HK-2 (cell line): ENCODE measurements at regions not wholly inside any gene's neighbourhood (a gene's known extent, or its start where the extent isn't known, plus 50 kb on each side); places are given as distances from the start of the nearest gene placed in this dataset.

Experiments used
- DNase-seq: peaks from one replicate; pipeline ENCODE4 v3.0.0-alpha.2; 2018; ENCODE audit not compliant: unreplicated experiment

- DNase-seq = no peak
Measured at GRCh38 chr3:36192901-36193300, 187.4 kb upstream of the STAC start.

DNA sequence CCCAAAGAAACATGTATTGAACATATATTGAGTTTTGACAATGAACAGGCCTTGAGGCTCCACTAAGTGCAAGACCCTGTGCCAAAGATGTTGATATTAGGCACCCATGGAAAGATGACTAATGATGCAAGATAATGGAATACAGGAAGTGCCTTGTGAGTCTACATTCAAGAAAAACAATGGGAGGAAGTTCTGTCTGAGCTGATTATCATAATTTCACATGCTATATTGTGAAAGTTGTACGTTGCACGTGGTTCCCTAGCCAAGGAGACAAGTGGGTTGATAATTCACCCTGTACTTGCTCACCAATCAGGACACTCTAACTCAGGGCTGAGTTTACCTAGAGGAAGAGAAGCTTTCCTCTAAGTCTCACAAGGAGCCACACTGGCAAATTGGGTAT lies 186.9 kb upstream of the STAC start:
- no peak for DNase-seq

- no peak for DNase-seq
Measured at GRCh38 chr3:36196058-36196457, 184.2 kb upstream of the STAC start.

DNA sequence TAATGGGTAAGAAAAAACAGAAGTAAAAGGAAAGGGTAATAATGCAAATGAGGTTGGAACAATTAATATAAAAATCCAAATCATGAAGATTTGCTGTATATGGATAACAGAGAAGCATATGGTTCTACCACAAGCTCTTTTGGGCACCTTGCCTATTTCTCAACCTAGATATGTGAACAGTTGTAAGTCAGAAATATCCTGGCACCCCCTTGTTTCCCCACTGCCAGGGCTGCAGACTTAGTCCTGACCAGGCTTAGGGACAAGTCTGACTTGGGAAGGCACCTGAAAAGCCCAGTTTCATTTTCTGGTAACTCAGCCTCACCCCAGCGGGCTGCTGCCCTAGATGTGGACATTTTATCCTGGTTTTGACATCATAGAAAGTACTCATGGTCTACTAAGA lies 183.2 kb upstream of the STAC start:
- DNase-seq = no peak

- DNase-seq = no peak
Measured at GRCh38 chr3:36201546-36201945, 178.8 kb upstream of the STAC start.

DNA sequence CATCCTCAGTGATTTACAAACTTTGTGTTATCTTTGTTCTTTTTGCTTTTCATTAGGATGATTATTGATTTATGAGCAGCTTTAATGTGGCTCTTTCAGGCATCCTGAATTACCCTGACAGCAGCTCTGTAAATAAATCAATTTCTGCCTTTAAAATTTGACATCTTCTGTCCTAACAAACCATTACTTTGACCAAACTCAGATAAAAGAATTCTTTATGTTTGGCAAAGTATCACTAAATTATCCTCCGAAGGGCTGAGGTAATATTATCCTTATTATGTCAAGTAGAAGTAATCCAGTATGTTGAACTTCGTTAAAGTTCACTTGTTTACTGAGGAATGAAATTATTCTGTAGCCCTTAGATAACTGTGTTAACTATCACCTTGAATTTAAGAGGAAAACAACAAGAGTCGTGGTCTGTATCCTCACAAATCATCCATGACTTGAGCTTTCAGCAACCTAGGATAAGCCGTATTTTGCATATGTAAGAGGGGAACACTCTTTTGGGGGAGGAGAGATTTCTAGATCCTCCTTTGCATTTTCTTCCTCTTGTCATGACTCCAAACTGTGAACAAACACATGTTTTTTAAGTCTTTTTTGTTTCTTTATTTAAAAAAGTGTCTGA lies 173.2 kb upstream of the STAC start:
- DNase-seq = no peak

DNA sequence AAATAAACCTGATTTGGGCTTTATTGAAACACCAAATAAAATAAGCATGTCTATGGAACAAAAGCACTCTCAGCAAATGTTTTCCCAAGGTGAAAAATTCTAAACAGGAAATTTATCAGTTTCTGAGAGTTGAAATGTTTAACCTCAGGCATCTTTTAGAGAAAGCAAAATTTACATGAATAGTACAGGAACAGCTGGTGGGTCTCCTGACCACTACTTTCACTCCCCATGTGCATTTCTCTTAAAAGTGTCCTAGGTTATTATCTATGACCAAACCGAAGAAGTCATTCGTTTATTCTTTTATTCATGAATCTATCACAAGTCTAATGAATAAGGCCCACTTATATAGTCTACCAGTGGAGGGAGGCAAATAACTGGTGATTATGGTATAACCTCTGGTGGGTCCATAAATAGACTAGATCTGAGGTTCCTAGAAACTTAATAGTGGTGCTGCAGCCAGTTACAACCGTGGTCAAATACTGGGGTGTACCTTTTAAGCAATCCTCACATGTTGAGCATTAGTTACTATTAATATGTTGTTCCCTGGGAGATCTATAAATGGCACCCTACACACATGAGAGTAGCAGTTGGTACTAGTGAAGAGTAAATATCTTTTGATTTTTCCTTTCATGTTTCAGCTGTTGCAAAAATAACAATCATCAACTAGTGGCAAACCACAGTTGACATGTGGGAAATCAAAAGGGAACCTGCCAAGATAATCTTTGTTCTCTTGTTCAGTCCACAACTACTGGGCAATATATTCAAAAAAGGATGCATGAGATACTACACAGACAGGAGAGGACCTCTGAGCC lies 169.3 kb upstream of the STAC start:
- no peak for DNase-seq

DNA sequence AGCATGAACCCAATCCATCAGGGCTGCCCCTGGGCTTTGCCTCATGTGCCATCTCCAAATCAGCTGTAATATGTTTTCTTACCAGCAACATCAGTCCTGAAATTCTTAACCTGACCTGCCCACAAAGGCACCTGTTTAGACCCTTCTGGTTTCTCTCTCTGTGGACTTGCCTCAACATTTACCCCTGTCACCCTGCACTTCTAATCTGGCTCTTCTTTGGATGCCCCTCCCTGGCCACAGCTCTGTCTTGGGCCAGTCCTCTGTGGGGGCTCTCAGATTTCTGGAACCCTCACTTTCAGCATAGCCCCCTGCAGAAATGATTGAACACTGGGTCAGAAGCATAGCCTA lies 168.7 kb upstream of the STAC start:
- no peak for DNase-seq

GRCh38 chr3:36212251-36212650 lies 168.1 kb upstream of the STAC start:
- no peak for DNase-seq

- DNase-seq = no peak
Measured at GRCh38 chr3:36214460-36214859, 165.8 kb upstream of the STAC start.

DNA sequence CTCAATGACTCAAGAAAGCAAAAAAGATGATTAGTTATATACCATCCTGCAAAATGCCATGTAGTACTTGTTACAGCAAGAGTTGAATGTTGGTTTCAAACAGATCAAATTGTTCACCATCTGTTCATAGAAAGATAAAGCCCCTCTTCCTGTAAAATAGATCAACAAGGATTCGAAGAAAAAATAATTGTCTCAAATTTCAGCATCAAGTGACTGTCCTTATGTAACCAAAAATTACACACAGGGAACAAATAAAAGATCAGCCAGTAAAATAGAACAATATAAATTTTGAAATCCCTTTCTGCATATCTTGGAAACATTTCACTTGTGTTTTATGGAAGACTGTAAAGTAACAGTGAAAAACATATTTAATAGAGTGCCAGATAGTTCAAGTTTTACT lies 165.1 kb upstream of the STAC start:
- DNase-seq = no peak

DNA sequence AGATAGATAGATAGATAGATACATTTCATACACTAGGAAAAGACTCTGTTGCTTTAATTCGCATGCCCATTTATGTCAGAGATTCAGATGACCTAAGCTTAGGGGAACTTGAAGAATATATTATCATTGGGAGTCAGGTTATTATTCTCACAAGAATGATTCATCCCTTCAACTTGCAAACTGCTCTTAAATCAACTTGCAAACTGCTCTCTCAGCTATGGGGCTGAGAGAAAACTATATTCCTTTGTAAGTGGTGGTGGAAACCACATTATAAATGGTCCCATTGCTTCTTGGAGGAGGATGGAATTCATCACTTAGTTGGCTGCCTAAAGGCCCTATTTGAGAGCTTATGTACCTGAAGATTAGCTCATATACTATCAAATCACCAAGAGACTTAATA lies 160.9 kb upstream of the STAC start:
- DNase-seq = no peak

- DNase-seq = no peak
Measured at GRCh38 chr3:36220173-36220572, 160.1 kb upstream of the STAC start.

DNA sequence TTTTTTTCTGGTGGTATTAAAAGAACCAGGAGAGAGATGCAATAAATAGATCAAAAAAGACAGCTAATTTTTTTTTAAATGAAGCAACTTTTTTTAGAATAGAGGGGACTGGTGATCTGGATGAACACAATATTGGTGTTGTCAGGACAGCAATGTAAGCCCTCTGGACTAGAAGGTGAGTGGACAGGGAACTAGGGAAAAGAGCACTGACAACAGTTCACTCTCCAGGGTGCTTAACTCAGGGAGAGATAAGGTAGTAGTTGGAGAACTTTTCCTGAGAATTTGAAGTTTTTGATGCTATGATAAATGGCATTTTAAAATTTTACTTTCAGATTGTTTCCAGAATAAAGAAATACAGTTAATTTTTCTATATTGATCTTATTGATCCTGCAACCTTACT lies 158.3 kb upstream of the STAC start:
- DNase-seq = no peak

DNA sequence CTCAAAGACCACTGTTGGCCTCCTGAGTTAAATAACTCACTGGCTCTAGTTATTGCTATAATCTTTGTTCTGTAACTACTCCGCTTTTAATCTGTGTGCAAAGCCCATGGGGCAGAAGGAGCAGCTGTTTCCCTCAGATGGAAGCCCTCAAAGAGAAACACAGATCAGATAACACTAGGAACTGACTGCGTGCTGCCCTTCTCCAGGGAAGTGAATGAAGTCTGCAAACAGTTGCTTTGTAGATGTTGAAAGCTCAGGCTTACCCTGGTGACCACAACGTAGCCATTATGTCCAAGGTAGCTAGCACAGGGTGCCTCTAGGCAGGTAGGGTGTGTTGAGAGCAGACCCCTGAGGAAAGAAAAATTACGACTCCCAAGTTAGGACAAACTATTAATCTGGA lies 152.3 kb upstream of the STAC start:
- DNase-seq = no peak

DNA sequence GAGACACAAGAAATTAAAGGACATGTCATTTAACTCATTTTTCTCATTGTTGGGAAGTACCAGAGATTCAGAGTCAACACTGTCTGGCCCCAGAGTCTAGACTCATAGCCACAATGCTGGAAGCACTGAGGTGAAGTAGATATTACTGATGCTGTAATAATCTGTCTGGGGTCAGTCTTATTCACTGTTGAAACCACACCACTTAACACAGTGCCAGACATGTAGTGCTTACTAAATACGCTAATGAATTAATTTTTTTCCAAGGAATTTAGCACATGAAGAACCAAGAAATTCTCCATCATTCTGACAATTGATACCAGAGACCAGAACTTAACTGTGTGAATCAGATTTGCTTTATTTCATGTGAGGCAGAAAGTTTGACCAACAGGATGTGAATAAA lies 150.8 kb upstream of the STAC start:
- DNase-seq = no peak

DNA sequence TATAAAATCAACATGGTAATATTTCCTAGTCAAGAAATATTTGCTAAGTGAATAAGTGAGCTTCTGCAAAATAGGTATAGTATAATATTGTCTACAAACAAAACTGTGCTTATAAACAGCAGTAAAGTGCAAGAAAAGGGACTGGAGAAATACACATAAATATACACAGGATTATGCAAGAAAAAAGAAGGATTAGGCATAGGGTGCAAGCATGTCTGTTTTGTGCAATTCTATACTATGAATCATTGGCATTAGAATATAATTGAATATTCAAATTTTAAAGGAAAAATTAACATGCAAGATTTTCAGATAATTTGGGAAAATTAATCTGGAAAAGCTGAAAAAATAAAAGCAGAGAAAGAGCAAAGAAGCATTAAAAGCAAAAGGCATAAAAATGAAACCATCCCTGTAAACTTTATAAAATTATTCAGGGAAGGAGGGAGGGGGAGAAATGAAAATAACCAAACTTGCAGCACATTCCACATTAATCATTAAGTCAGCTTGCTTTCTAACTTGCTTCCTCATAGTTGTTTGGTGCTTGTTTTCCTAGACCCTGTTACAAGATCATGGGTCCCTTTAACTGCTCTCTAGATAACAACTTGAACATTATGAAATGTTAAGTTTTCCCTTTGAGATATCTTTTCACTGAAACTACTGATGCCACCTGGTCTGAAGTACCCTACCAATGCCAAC lies 147.4 kb upstream of the STAC start:
- no peak for DNase-seq

- no peak for DNase-seq
Measured at GRCh38 chr3:36244728-36245127, 135.6 kb upstream of the STAC start.

DNA sequence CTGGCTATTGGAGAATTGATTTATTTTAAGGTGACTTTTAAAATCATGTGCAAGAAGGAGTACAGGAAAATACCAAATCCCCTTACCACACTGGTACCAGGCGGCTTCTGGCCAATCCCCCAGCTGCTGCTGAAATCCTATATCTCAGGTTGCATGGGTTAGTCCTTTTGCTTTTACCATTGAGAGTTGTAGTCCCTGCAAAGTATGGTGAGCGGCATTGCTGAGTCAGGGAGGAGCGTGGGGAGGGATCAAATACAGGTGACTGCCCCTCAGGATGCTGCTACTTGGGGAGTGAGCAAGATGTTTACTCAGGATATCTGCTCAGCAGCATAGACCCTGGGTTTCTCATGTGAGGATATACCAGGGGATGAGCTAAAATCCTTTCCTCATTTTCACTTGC lies 131.9 kb upstream of the STAC start:
- DNase-seq = no peak

- DNase-seq = no peak
Measured at GRCh38 chr3:36250191-36250590, 130.1 kb upstream of the STAC start.

- DNase-seq = no peak
Measured at GRCh38 chr3:36257158-36257852, 123.0 kb upstream of the STAC start.

DNA sequence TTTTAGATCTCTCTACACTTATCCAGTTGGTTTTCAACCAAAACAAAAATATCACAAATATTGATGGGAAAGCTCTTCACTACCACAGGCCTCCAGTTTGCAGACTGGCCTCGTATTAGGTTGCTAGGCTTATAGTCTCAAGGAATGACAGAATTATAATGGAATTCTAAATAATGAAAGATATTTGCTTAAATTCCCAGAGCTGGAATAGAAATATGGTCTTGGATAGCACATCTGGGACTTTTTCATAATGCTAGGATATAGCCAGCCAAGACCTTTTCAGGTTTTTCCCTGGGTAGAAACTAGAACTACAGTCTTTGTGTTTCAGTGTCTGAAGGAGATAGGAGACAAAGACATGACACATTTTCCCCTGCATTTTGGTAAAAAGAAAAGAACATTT lies 121.9 kb upstream of the STAC start:
- no peak for DNase-seq

DNA sequence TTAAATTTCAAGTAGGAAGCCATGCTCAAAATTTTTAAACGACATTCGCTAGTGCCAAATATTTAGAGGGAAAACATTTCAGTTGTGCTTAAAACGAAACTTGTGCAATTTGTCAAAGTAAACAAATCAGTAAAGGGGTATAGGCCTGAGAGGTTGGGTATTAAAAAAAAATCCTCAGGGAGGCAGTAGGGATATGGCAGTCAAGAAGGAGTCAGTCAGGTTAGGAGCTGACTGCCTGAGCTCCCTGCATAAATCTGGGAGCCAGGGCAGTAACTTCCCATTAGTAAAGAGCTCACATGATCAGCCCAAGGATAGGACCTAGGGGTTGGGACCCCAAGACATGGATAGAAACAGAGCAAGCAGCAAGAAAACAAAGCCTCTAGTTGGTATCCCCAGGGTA lies 120.7 kb upstream of the STAC start:
- DNase-seq = no peak
